Testis (tissue), 2 donors: ENCODE measurements at regions not wholly inside any gene's neighbourhood (a gene's known extent, or its start where the extent isn't known, plus 50 kb on each side); places are given as distances from the start of the nearest gene placed in this dataset.

Source experiments
- DNase-seq: peaks from one replicate; pipeline ENCODE4 v3.0.0-alpha.2; 2019
- H3K27ac ChIP-seq, 2 donors: fragments of 200-600 bp; sonication (generic); one replicate each; pipeline ENCODE4 v1.5.1; 2019
- H3K27me3 ChIP-seq: fragments of 200-600 bp; sonication (generic); one replicate; pipeline ENCODE4 v1.5.1; 2019
- H3K36me3 ChIP-seq: fragments of 200-600 bp; sonication (generic); one replicate; pipeline ENCODE4 v1.5.1; 2017; ENCODE audit warnings: low read depth; ENCODE audit errors: missing control alignments
- H3K4me1 ChIP-seq: fragments of 200-600 bp; sonication (generic); one replicate; pipeline ENCODE4 v1.5.1; 2019
- H3K4me3 ChIP-seq, 2 donors: fragments of 200-600 bp; sonication (generic); one replicate each; pipeline ENCODE4 v1.5.1; 2017 to 2019
- H3K9me3 ChIP-seq: fragments of 200-600 bp; sonication (generic); one replicate; pipeline ENCODE4 v1.5.1; 2017
- POLR2A ChIP-seq: fragments of 450-650 bp; IDR thresholded peaks from one replicate; pipeline ENCODE4 v1.6.1; 2017; ENCODE audit warnings: antibody characterized with exemption, mild to moderate bottlenecking, moderate library complexity
- WGBS, 2 donors: methylation state at CpG; one replicate each; pipeline ENCODE4 v1.1.5; 2018; 5-methylcytosine and 5-hydroxymethylcytosine counted together
- intact Hi-C: fragments of 100-400 bp; cut with DNase I; formaldehyde crosslinking; loops from one replicate; pipeline ENCODE4 v1.15.1; 2023; ENCODE audit warnings: low total_unique reads
- TF ChIP-seq, protein P1 (sequence below), 3 experiments: fragments of 450-650 bp in 2 of 3; fragments of 200-600 bp in 1 of 3; sonication (generic) in 1 of 3; IDR thresholded peaks; one replicate each; pipeline ENCODE4 v1.5.1; 2016 to 2019; ENCODE audit warnings: antibody characterized with exemption in 3 of 3, mild to moderate bottlenecking in 2 of 3, moderate library complexity in 1 of 3

DNA sequence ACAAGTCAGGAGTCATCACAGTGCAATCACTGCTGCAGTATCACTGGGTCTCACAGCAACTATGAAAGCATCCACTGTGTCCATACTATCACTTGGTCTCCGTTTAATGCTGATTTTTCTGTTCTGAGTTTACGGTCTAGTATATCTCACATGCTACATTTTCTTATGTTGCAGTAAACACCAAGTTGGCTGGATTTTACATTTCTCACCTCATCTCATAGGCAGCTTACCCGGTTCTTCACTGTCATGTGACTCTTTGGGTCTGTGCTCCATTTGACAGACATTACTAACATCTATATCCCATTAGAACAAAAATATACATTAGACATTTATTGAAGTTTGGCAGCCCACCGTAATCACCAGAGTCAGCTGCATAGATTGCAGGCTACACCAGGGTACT lies 115.7 kb upstream of the PRMT8 start:
- H3K9me3 ChIP-seq: no peaks in the 10 kb centered on the region
- H3K27ac ChIP-seq: no peak overlapping the region
- H3K27me3 ChIP-seq: no peaks in the 10 kb centered on the region
- no peak overlapping the region for H3K4me3 ChIP-seq
- 91 to 93% methylated on average over 4 of the region's 4 CpGs for WGBS, 2 donors
- intact Hi-C loops: no loop called here
- no peaks in the 10 kb centered on the region for H3K36me3 ChIP-seq
- no peak for DNase-seq
- TF ChIP-seq POLR2A: no peak
- TF ChIP-seq, protein P1, sequence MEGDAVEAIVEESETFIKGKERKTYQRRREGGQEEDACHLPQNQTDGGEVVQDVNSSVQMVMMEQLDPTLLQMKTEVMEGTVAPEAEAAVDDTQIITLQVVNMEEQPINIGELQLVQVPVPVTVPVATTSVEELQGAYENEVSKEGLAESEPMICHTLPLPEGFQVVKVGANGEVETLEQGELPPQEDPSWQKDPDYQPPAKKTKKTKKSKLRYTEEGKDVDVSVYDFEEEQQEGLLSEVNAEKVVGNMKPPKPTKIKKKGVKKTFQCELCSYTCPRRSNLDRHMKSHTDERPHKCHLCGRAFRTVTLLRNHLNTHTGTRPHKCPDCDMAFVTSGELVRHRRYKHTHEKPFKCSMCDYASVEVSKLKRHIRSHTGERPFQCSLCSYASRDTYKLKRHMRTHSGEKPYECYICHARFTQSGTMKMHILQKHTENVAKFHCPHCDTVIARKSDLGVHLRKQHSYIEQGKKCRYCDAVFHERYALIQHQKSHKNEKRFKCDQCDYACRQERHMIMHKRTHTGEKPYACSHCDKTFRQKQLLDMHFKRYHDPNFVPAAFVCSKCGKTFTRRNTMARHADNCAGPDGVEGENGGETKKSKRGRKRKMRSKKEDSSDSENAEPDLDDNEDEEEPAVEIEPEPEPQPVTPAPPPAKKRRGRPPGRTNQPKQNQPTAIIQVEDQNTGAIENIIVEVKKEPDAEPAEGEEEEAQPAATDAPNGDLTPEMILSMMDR (IDR thresholded peaks at IDR 0.05): no peak
- peaks cover 11% of the 10 kb centered on the region for H3K4me1 ChIP-seq

DNA sequence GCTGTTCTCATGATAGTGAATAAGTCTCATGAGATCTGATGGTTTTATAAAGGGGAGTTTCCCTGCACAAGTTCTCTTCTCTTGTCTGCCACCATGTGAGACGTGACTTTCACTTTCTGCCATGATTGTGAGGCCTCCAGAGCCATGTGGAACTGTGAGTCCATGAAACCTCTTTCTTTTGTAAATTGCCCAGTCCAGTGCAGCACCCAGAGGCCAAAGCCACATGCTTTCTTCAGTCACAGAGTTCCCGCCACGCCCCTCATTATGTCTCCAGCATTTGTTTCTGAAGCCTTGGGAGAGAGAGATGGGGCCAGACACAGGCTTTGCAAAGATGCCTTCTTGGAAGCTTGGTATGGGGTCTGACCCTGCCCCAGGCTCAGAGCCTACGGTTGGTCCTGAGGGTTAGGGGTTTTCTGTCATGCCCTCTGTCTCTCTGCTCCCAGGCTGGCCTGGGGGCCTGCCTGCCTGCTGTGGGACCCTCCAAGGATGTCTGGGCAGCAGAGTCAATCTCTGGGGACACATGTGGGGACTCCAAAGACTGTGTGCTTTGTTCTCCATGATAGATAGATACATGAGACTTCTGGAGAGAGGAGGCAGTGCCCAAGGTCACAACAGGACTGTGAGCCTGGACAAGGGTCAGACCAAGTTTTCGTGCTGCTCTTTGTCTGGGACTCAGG lies 114.1 kb upstream of the PRMT8 start:
- H3K27me3 ChIP-seq: no peaks in the 10 kb centered on the region
- DNase-seq: no peak
- no peak overlapping the region for H3K27ac ChIP-seq
- H3K36me3 ChIP-seq: no peaks in the 10 kb centered on the region
- H3K4me3 ChIP-seq: no peak overlapping the region
- intact Hi-C loops: no loop called here
- no peaks in the 10 kb centered on the region for H3K9me3 ChIP-seq
- 70 to 91% methylated on average over 4 to 5 of the region's 5 CpGs for WGBS, 2 donors
- peaks cover 25% of the 10 kb centered on the region for H3K4me1 ChIP-seq
- TF ChIP-seq, protein P1 (IDR thresholded peaks at IDR 0.05): no peak
- no peak for TF ChIP-seq POLR2A

GRCh38 chr12:3378655-3379054 lies 112.3 kb upstream of the PRMT8 start:
- Histone ChIP-seq H3K27ac (no peak overlapping the region), H3K4me1 (peaks cover 25% of the 10 kb centered on the region), H3K27me3 (no peaks in the 10 kb centered on the region), H3K36me3 (no peaks in the 10 kb centered on the region), H3K9me3 (no peaks in the 10 kb centered on the region), H3K4me3 (no peak overlapping the region)
- intact Hi-C loops: no loop called here
- 91 to 95% methylated on average over 4 of the region's 4 CpGs for WGBS, 2 donors
- no peak for TF ChIP-seq POLR2A
- TF ChIP-seq, protein P1 (IDR thresholded peaks at IDR 0.05): no peak
- no peak for DNase-seq

DNA sequence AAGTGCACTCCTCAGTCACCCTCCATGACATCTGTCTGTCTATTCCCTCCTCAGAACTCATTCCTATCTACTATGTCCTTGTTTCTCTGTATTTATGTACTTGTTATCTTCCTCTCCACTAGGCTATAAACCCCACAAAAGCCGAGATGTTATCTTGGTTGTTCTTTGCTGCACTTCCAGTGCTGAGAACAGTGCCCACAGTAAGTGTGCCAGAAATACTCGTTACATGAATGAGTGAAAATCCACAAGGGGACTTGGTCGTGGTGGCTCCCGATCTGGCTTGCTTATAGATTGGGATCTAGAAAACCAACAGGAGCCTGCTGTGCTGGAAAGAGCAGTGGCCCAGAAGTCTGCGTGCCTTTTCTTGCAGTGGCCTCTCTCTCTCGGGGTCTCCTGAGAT lies 111.9 kb upstream of the PRMT8 start:
- H3K36me3 ChIP-seq: no peaks in the 10 kb centered on the region
- no peaks in the 10 kb centered on the region for H3K27me3 ChIP-seq
- no peak for DNase-seq
- peaks cover 25% of the 10 kb centered on the region for H3K4me1 ChIP-seq
- H3K9me3 ChIP-seq: no peaks in the 10 kb centered on the region
- TF ChIP-seq, protein P1 (IDR thresholded peaks at IDR 0.05): no peak
- TF ChIP-seq POLR2A: no peak
- WGBS, 2 donors: 63 to 83% methylated on average over 6 of the region's 6 CpGs
- H3K27ac ChIP-seq: no peak overlapping the region
- intact Hi-C loops: no loop called here
- H3K4me3 ChIP-seq: no peak overlapping the region
